Endothelial cell of umbilical vein (primary cell): ENCODE measurements at regions not wholly inside any gene's neighbourhood (a gene's known extent, or its start where the extent isn't known, plus 50 kb on each side); places are given as distances from the start of the nearest gene placed in this dataset.

Experiments
- BruUV-seq: library from RNA; stranded (reverse); fragments of 400-500 nt; replicated peaks from 2 replicates; lab custom pipeline; 2021; lab: Mats Ljungman, UMichigan
- CTCF ChIA-PET: fragments of 300-600, 350-600 bp; sonication (Branson Sonifier 250); formaldehyde crosslinking; loops from one replicate; lab custom pipeline; 2021; ENCODE audit warnings: antibody characterized with exemption, inconsistent platforms; lab: Charles Lee
- POLR2A ChIA-PET: fragments of 300-600, 350-600 bp; sonication (Branson Sonifier 250); formaldehyde crosslinking; loops from one replicate; lab custom pipeline; 2021; ENCODE audit warnings: antibody characterized with exemption, inconsistent platforms; lab: Charles Lee
- DNase-seq: peaks from one replicate; pipeline ENCODE4 v3.0.0-alpha.2; 2011; ENCODE audit warnings: low read depth, low spot score
- FAIRE-seq: peaks from 2 replicates; lab custom pipeline; 2011; peaks lifted over from hg19 to GRCh38; lab: Jason Lieb, UNC
- H2AFZ ChIP-seq: 2 replicates; pipeline ENCODE4 v1.6.0; 2012; ENCODE audit warnings: low read depth, low read length, control low read depth, inconsistent platforms
- H3K27ac ChIP-seq: 2 replicates; pipeline ENCODE4 v1.5.1; 2011; ENCODE audit warnings: low read depth, mild to moderate bottlenecking, control low read depth, low read length, moderate library complexity; ENCODE audit not compliant: insufficient read depth
- H3K27me3 ChIP-seq, 2 experiments: 2 replicates each; pipeline versions ENCODE4 v1.6.0 to v1.6.1; 2011; ENCODE audit warnings: low read length in 2 of 2, mixed read lengths in 1 of 2; ENCODE audit not compliant: control insufficient read depth in 2 of 2, insufficient read depth in 2 of 2
- H3K36me3 ChIP-seq, 2 experiments: 2 replicates in 1 of 2; 3 replicates in 1 of 2; pipeline ENCODE4 v1.5.1; 2011; ENCODE audit warnings: low read length in 2 of 2, mild to moderate bottlenecking in 1 of 2, moderate library complexity in 1 of 2; ENCODE audit not compliant: control insufficient read depth in 2 of 2, insufficient read depth in 2 of 2; ENCODE audit errors: extremely low read depth in 1 of 2
- H3K4me1 ChIP-seq: 3 replicates; pipeline ENCODE4 v1.5.1; 2011; ENCODE audit warnings: mild to moderate bottlenecking, low read length; ENCODE audit not compliant: control insufficient read depth, insufficient read depth; ENCODE audit errors: extremely low read depth
- H3K4me2 ChIP-seq: 2 replicates; pipeline ENCODE4 v1.6.1; 2011; ENCODE audit warnings: low read length, control low read depth, mixed read lengths; ENCODE audit not compliant: insufficient read depth
- H3K4me3 ChIP-seq, 3 experiments: fragments of 200-600 bp in 1 of 3; sonication (generic), shearing (Covaris generic) in 1 of 3; replicated peaks in 1 of 3; 2 replicates each; pipeline ENCODE4 v1.5.1; 2011 to 2016; ENCODE audit warnings: control low read depth in 3 of 3, low read length in 3 of 3, mild to moderate bottlenecking in 2 of 3, inconsistent platforms in 1 of 3, low read depth in 1 of 3, moderate library complexity in 1 of 3; ENCODE audit not compliant: insufficient read depth in 1 of 3
- H3K79me2 ChIP-seq: 2 replicates; pipeline ENCODE4 v1.6.0; 2012; ENCODE audit warnings: low read length, inconsistent platforms; ENCODE audit not compliant: control insufficient read depth, insufficient read depth
- H3K9ac ChIP-seq: replicated peaks from 2 replicates; pipeline ENCODE3; 2011; ENCODE audit warnings: low read length, control low read depth; ENCODE audit not compliant: insufficient read depth; ENCODE audit errors: extremely low read depth
- H3K9me1 ChIP-seq: replicated peaks from 3 replicates; pipeline ENCODE4 v1.6.0; 2011; ENCODE audit warnings: mild to moderate bottlenecking, low read length; ENCODE audit not compliant: control insufficient read depth, insufficient read depth; ENCODE audit errors: extremely low read depth
- H3K9me3 ChIP-seq: replicated peaks from 2 replicates; pipeline ENCODE4 v1.5.1; 2012; ENCODE audit warnings: low read length, inconsistent platforms; ENCODE audit not compliant: control insufficient read depth, insufficient read depth
- H4K20me1 ChIP-seq: replicated peaks from 2 replicates; pipeline ENCODE3; 2011; ENCODE audit warnings: mild to moderate bottlenecking, low read length; ENCODE audit not compliant: control insufficient read depth, insufficient read depth; ENCODE audit errors: extremely low read depth
- CTCF ChIP-seq, 2 donors: IDR thresholded peaks; 1 replicate in 1 of 2; 2 replicates in 1 of 2; pipeline ENCODE4 v1.5.1; 2011; ENCODE audit warnings: low read length in 2 of 2, mild to moderate bottlenecking in 2 of 2, moderate library complexity in 2 of 2, control low read depth in 1 of 2, inconsistent platforms in 1 of 2, low read depth in 1 of 2; ENCODE audit not compliant: insufficient read depth in 1 of 2; ENCODE audit errors: extremely low read depth in 1 of 2
- EZH2 ChIP-seq: IDR thresholded peaks from 2 replicates; pipeline ENCODE4 v1.6.1; 2012; ENCODE audit warnings: borderline replicate concordance, low read depth, mild to moderate bottlenecking, moderate library complexity, low read length, inconsistent platforms; ENCODE audit not compliant: severe bottlenecking
- FOS ChIP-seq: IDR thresholded peaks from 2 replicates; pipeline ENCODE4 v1.6.1; 2011; ENCODE audit warnings: mild to moderate bottlenecking, low read length, moderate library complexity, borderline replicate concordance; ENCODE audit not compliant: insufficient read depth
- GATA2 ChIP-seq: IDR thresholded peaks from 2 replicates; pipeline ENCODE4 v1.7.0; 2011; ENCODE audit warnings: low read depth, mild to moderate bottlenecking, moderate library complexity, mixed read lengths, low read length; ENCODE audit not compliant: insufficient read length, insufficient read depth
- JUN ChIP-seq: IDR thresholded peaks from 2 replicates; pipeline ENCODE4 v1.6.1; 2011; ENCODE audit warnings: borderline replicate concordance, low read depth; ENCODE audit not compliant: insufficient read length, insufficient read depth
- MAX ChIP-seq: IDR thresholded peaks from 2 replicates; pipeline ENCODE4 v1.6.1; 2011; ENCODE audit not compliant: insufficient read depth, insufficient read length
- MYC ChIP-seq: IDR thresholded peaks from one replicate; pipeline ENCODE4 v1.6.1; 2011; ENCODE audit warnings: mild to moderate bottlenecking, low read depth, low read length
- POLR2A ChIP-seq: IDR thresholded peaks from 2 replicates; pipeline ENCODE4 v1.6.1; 2012; ENCODE audit warnings: low read depth, mild to moderate bottlenecking, control low read depth, low read length
- POLR2AphosphoS5 ChIP-seq: IDR thresholded peaks from 2 replicates; pipeline ENCODE4 v1.6.1; 2012; ENCODE audit warnings: low read depth, mild to moderate bottlenecking, control low read depth, low read length, moderate library complexity; ENCODE audit not compliant: insufficient read depth
- dilution Hi-C: fragments of 300-500 bp; cut with MboI; formaldehyde crosslinking; loops from one replicate; pipeline ENCODE4 v1.15.0; 2019; ENCODE audit warnings: low sequenced_read_pairs; ENCODE audit not compliant: extremely low pct_ligation_motif_present
- intact Hi-C: fragments of 100-400 bp; cut with micrococcal nuclease; formaldehyde crosslinking; loops from one replicate; pipeline ENCODE4 v1.10.0; 2022

GRCh38 chr18:53861185-53861584, 363.3 kb downstream of the MBD2 start:
- intact Hi-C loops (no loop called here), dilution Hi-C loops (no loop called here)
- TF ChIP-seq MYC = no peak
- TF ChIP-seq POLR2A = no peak
- TF ChIP-seq GATA2 = no peak
- no peak for TF ChIP-seq POLR2AphosphoS5
- TF ChIP-seq FOS = no peak
- no peak for TF ChIP-seq CTCF (IDR thresholded peaks at IDR 0.05; ENCODE audit: extremely low read depth in 1 of 2, insufficient read depth in 1 of 2, low read depth in 1 of 2, low read length in 2 of 2)
- TF ChIP-seq EZH2 = no peak
- no peak for TF ChIP-seq JUN
- TF ChIP-seq MAX = no peak
- Histone ChIP-seq H4K20me1 (no peaks in the 10 kb centered on the region), H3K4me1 (no peaks in the 10 kb centered on the region), H3K9me3 (peaks cover 2% of the 10 kb centered on the region), H2AFZ (no peak overlapping the region), H3K9me1 (no peaks in the 10 kb centered on the region), H3K27ac (no peak overlapping the region), H3K4me3 (no peak overlapping the region), H3K9ac (no peak overlapping the region), H3K27me3 (no peaks in the 10 kb centered on the region), H3K4me2 (no peak overlapping the region), H3K79me2 (no peaks in the 10 kb centered on the region), H3K36me3 (no peaks in the 10 kb centered on the region)
- no peak for FAIRE-seq
- ChIA-PET CTCF (no interaction called here), POLR2A (no interaction called here)
- no TSS peak for BruUV-seq
- DNase-seq = no peak
